ENCODE measurements at regions not wholly inside any gene's neighbourhood (a gene's known extent, or its start where the extent isn't known, plus 50 kb on each side); places are given as distances from the start of the nearest gene placed in this dataset.

- TF ChIP-seq POLR2AphosphoS5 (IDR thresholded peaks at IDR 0.05; ENCODE audit: low read depth, low read length), result no peak
- TF ChIP-seq, protein P1, sequence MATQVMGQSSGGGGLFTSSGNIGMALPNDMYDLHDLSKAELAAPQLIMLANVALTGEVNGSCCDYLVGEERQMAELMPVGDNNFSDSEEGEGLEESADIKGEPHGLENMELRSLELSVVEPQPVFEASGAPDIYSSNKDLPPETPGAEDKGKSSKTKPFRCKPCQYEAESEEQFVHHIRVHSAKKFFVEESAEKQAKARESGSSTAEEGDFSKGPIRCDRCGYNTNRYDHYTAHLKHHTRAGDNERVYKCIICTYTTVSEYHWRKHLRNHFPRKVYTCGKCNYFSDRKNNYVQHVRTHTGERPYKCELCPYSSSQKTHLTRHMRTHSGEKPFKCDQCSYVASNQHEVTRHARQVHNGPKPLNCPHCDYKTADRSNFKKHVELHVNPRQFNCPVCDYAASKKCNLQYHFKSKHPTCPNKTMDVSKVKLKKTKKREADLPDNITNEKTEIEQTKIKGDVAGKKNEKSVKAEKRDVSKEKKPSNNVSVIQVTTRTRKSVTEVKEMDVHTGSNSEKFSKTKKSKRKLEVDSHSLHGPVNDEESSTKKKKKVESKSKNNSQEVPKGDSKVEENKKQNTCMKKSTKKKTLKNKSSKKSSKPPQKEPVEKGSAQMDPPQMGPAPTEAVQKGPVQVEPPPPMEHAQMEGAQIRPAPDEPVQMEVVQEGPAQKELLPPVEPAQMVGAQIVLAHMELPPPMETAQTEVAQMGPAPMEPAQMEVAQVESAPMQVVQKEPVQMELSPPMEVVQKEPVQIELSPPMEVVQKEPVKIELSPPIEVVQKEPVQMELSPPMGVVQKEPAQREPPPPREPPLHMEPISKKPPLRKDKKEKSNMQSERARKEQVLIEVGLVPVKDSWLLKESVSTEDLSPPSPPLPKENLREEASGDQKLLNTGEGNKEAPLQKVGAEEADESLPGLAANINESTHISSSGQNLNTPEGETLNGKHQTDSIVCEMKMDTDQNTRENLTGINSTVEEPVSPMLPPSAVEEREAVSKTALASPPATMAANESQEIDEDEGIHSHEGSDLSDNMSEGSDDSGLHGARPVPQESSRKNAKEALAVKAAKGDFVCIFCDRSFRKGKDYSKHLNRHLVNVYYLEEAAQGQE (IDR thresholded peaks at IDR 0.05; ENCODE audit: insufficient read depth in 1 of 2, low read depth in 2 of 2, low read length in 2 of 2), result no peak
- no peak for TF ChIP-seq SIN3A (IDR thresholded peaks at IDR 0.05; ENCODE audit: borderline replicate concordance, insufficient read depth, low read length)
Measured at GRCh38 chr10:21402606-21403083, 122.8 kb downstream of the SKIDA1 start.

All from PFSK-1 (cell line).